Left renal pelvis (tissue), 4 donors: ENCODE measurements at regions not wholly inside any gene's neighbourhood (a gene's known extent, or its start where the extent isn't known, plus 50 kb on each side); places are given as distances from the start of the nearest gene placed in this dataset.
"Not testable (repeated sequence)": the region's sequence is repeated elsewhere in the genome, so short reads cannot be mapped to it uniquely, and the experiment has no call there.

Experiments used
- DNase-seq, 4 donors: peaks; one replicate each; pipeline ENCODE4 v3.0.0-alpha.2; 2013; ENCODE audit warnings: low read depth in 4 of 4, low spot score in 3 of 4

DNA sequence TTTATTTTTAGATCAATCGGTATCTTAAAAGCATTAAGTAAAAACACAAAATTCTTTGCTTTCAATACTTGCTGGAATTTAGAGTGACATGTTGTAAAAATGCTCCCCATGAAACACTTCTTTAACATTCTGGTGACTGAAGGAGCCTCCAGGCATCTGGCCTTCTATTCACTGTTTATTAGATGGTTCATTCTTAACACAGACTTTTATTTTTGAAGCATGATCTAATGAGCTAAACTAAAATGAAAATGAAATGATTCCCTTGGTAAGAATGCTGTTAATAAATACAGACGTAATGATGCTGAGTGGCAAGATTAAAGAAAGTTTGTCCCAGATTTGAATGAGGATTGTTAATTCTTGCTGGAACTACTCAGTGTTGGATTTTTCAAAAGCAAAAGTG, 698.4 kb downstream of the TENT5A start:
- no peak for DNase-seq

- no peak for DNase-seq
Measured at GRCh38 chr6:81051952-81052351, 700.5 kb downstream of the TENT5A start.

GRCh38 chr6:81049425-81050042, 702.9 kb downstream of the TENT5A start:
- DNase-seq: no peak

- no peak for DNase-seq
Measured at GRCh38 chr6:81031416-81031815, 721.1 kb downstream of the TENT5A start.

GRCh38 chr6:81026041-81026553, 726.4 kb downstream of the TENT5A start:
- DNase-seq: no peak

GRCh38 chr6:81023709-81024108, 728.8 kb downstream of the TENT5A start:
- no peak for DNase-seq

DNA sequence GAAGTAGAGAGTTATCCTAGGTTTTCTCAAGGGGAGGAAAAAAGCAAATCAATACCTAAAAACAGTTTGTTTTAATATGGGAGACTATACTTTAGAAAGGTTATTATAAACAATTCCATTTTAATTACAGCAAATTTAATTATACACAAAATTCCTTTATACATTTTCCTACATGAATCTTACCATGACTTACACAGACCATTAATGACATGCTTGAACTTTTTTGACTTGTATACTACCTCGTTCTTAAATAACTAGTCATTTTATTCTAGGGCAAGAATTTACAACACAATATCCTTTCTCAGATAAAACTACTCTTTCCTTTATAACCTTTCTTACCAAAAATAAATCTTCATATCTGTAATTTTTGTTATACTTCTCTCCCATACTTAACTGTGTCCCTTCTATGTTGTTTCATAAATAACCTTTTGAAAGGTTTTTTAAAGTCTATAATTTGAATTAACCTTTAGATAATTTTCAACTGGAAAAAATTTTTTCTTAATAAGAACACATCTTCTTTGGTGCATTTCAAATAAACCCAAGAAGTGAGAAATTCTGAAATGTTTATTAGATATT, 729.4 kb downstream of the TENT5A start:
- no peak for DNase-seq

- not testable (repeated sequence) for DNase-seq
Measured at GRCh38 chr6:81017586-81017985, 734.9 kb downstream of the TENT5A start.

DNA sequence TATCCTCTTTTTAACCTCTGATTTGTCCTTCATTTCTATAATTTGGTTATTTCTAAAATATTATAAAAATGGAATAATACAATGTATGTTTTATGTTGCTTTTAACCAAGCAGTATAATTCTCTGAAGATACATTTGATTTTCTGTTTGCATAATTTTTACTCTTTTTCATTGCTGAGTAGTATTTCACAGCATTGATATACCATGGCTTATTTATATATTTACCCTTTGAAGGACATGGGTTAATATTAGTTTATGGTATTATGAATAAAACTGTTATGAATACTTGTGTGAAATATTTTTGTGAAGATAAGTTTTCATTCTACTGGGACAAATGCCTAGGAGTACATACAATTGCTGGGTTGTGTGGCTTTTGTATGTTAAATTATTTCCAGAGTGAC, 748.6 kb downstream of the TENT5A start:
- DNase-seq: no peak

GRCh38 chr6:81003156-81003555, 749.3 kb downstream of the TENT5A start:
- DNase-seq: no peak

- no peak for DNase-seq
Measured at GRCh38 chr6:81002126-81002525, 750.4 kb downstream of the TENT5A start.

DNA sequence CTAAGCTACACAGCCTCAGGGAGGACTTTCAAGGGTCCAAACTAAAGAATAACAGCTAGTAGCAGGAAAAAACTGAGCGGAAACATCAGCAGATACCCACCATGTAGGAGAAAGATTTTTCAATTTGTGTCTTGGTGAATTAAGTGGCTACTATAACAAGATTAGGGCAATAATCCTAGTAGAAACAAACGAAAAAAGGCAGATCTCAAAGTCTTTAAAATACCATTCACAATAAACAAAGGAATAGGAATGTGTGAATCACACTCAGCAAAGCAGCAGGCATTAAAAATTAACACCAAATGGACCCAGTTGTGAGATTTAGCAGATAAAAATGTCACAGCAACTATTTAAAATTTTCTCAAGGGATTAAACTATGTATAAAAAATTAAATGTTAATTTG, 761.2 kb downstream of the TENT5A start:
- no peak for DNase-seq

DNA sequence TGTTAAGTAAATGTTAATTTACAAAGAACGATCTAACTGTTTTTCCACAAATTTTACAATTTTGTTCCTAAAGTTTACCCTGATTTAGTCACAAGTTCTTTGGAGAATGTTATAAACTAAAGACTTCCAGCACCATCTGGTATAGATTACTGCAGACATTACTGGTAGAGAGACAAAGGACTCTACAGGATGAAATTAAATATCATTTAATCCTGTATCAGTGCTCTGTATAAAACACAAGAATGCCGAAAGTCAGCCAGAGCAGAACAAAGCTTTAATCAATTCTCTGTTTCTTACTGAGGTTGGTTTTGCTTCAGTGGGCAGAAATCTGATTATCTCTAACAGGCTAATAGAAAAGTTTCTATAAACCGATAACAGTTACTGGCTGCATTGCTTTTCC, 763.6 kb downstream of the TENT5A start:
- no peak for DNase-seq

DNA sequence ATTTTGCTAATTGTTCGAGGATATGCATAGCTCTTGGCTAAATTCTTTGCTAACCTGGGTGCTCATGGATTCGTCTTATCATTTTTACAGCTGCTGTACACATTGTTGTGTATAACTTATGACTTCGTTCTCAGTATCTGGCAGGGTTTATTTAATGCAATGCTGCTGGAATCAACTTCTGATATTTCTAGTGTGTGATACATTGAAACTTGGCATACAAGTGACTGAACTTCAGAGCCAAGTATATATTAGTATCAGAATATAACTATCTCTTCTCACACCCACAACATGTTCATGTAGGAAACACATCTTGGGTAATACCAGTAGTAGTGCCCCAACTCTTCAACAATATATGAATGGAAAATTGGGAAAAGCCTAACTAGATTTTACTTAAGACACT, 764.2 kb downstream of the TENT5A start:
- no peak for DNase-seq

DNA sequence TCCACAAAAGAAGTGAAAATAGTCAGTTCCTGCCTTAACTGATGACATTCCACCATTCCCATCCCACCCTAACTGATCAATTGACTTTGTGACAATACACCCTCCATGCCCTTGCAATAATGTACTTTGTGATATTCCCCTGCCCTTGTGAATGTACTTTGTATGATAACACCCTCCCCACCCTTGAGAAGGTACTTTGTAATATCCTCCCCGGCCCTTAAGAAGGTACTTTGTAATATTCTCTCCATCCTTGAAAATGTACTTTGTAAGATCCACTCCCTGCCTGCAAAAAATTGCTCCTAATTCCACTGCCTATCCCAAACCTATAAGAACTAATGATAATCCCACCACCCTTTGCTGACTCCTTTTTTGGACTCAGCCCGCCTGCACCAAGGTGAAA, 771.3 kb downstream of the TENT5A start:
- not testable (repeated sequence) for DNase-seq

DNA sequence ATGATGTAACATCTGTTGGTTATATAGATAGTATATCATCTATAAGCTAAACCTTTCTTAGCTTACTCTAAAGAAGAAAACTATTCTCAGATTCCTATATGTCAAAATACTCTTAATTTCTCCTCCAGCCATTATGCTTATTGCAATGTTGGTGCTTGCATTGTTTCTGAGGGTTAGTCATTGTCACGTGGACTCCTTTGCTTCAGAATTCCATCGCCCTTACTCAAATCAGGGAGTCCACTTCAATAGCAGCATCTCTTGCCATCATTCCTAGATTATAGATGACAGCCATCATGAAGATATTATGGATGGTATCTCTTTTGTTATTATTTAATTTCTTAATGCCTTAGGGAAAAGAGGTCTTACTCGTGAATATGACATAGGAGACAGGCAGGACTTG, 776.1 kb downstream of the TENT5A start:
- DNase-seq: no peak

- no peak for DNase-seq
Measured at GRCh38 chr6:80974579-80974978, 777.9 kb downstream of the TENT5A start.

DNA sequence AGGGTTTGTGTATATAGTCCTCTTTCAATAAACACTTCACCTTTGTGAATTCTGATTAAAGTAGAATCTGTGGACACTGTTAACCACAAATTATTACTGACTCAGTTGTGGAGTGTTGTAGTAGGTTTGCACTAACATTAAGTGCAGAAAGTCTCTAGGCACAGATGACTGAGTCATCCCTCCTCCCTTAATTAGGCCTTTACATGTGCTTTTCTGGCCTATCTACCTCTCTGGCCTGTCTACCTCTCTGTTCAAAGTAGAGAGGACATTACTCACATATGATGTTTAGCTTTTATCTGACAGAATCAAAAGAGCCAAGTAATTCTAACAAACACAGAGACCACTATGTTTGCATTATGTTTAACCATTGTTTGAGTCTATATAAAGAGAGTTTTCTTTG, 783.0 kb downstream of the TENT5A start:
- DNase-seq: no peak

- no peak for DNase-seq
Measured at GRCh38 chr6:80967609-80968008, 784.9 kb downstream of the TENT5A start.

DNA sequence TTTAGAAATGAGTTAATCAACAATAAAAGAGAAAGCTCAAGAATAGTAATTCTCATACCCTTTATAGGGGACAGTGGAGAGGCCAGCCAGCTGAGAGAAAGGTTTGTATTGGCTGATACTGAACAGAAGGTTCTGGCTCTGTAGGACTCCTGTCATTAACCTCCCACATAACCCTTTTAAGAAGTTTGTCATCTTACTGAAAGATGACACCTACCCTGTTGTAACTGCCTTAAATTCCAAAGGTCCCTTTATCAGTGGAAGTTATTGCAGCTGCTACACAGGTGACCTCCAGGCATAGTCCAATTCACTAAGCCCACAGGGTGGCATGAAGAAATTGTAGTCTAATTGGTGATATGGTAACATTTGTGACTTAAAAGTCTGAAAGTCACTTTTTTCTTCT, 790.1 kb downstream of the TENT5A start:
- DNase-seq: no peak

DNA sequence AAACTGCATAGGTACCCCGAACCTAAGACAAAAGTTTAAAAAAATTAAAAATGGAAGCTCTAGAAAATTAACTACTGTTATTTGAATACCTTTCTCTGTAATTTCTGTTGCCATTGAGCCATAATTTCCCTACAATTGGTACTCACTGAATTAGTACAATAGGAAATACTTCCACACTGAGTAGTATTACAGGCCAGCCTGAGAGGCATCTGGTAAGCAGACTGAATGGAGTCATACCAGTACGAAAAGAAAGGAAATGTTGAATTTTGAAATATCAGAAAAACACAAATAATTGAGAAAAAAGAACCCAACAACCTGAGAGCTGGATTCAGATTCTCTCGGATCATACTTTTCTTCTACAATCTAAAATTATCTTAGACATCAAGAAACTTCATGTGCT, 791.3 kb downstream of the TENT5A start:
- no peak for DNase-seq

DNA sequence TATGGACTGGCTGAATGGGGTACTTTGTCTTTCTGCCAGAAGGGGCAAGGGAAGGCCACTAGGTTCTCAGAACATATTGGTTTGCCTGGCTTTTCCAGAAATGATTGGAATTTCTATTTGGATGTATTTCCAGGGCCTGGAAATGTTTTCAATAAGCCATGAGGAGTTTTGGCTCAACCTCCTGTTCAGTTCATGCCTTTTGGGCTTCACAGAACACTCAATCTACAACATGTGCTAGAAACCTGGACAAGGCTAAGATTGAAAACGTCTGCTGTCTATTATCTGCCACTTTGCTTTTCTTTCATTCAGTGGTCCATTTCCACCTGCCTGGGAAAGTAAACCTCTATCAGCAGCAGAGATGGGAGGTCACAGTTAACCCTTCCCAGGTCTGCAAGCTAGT, 793.4 kb downstream of the TENT5A start:
- no peak for DNase-seq

DNA sequence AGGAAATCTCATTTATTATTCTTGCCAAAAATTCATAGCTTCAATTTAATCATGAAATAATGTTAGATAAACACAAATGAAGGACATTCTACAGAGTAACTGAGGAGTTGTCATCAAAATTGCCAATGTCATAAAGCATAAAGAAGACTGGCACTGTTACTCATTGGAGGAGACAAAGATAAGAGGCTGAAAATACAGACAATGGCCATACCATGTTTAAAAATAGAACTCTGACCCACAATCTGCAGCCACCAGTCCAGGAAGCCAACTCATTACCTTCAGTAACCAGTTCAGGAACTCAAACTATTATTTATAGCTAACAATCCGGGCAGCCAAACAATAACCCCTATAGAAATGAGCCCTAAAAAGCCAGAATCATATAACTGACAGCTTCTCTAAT, 795.6 kb downstream of the TENT5A start:
- no peak for DNase-seq
